B cell (primary cell): ENCODE measurements at regions not wholly inside any gene's neighbourhood (a gene's known extent, or its start where the extent isn't known, plus 50 kb on each side); places are given as distances from the start of the nearest gene placed in this dataset.

Source experiments
- ATAC-seq: fragments of 200-7000 bp; cut with Tn5 transposase; one replicate; pipeline ENCODE4 v1.10.0; 2021; ENCODE audit warnings: low read depth, mild to moderate bottlenecking, moderate number of reproducible peaks, moderate library complexity
- CTCF ChIA-PET: fragments of 350-600 bp; sonication (Branson Sonifier 250); formaldehyde crosslinking; loops from one replicate; lab custom pipeline; 2021; ENCODE audit warnings: antibody characterized with exemption, inconsistent platforms; lab: Charles Lee
- POLR2A ChIA-PET: fragments of 350-600 bp; sonication (Branson Sonifier 250); formaldehyde crosslinking; loops from one replicate; lab custom pipeline; 2021; ENCODE audit warnings: antibody characterized with exemption; lab: Charles Lee
- DNase-seq: peaks from one replicate; pipeline ENCODE4 v3.0.0; 2013
- H2AFZ ChIP-seq: 2 replicates; pipeline ENCODE4 v1.6.1; 2012; ENCODE audit warnings: mild to moderate bottlenecking, low read depth, low read length; ENCODE audit not compliant: insufficient read depth, poor library complexity, severe bottlenecking
- H3K27ac ChIP-seq, 2 donors: 1 replicate in 1 of 2; 2 replicates in 1 of 2; pipeline ENCODE4 v1.5.1; 2012 to 2013; ENCODE audit warnings: low read length in 2 of 2, mild to moderate bottlenecking in 2 of 2, moderate library complexity in 1 of 2
- H3K27me3 ChIP-seq, 4 experiments: fragments of 200-600 bp in 1 of 4; sonication (generic) in 1 of 4; replicated peaks in 1 of 4; 1 replicate in 2 of 4; 2 replicates in 2 of 4; pipeline versions ENCODE4 v1.6.1 to v1.7.0; 2013 to 2016; ENCODE audit warnings: low read length in 3 of 4, mild to moderate bottlenecking in 2 of 4, mixed read lengths in 1 of 4, moderate library complexity in 1 of 4; ENCODE audit not compliant: insufficient read depth in 4 of 4, control insufficient read depth in 3 of 4; ENCODE audit errors: control extremely low read depth in 1 of 4
- H3K36me3 ChIP-seq, 2 experiments: replicated peaks in 1 of 2; 1 replicate in 1 of 2; 2 replicates in 1 of 2; pipeline versions ENCODE4 v1.6.1 to v1.7.1; 2013; ENCODE audit warnings: low read length in 1 of 2; ENCODE audit not compliant: insufficient read depth in 2 of 2, control insufficient read depth in 1 of 2; ENCODE audit errors: control extremely low read depth in 1 of 2, extremely low read depth in 1 of 2
- H3K4me1 ChIP-seq, 2 donors: fragments of 200-600 bp in 1 of 2; sonication (generic) in 1 of 2; 1 replicate in 1 of 2; 2 replicates in 1 of 2; pipeline versions ENCODE4 v1.5.1 to v1.6.1; 2013 to 2017; ENCODE audit warnings: low read length in 2 of 2; ENCODE audit not compliant: control insufficient read depth in 2 of 2, insufficient read depth in 2 of 2
- H3K4me2 ChIP-seq: replicated peaks from 2 replicates; pipeline ENCODE3; 2012; ENCODE audit warnings: mild to moderate bottlenecking, low read depth, low read length; ENCODE audit not compliant: poor library complexity, severe bottlenecking
- H3K4me3 ChIP-seq, 5 experiments: fragments of 200-600 bp in 1 of 5; sonication (generic) in 1 of 5; 1 replicate in 3 of 5; 2 replicates in 2 of 5; pipeline versions ENCODE4 v1.5.1 to v1.7.0; 2011 to 2016; ENCODE audit warnings: low read length in 4 of 5, mild to moderate bottlenecking in 4 of 5, low read depth in 2 of 5, control low read depth in 1 of 5, moderate library complexity in 1 of 5; ENCODE audit not compliant: insufficient read depth in 1 of 5; ENCODE audit errors: control extremely low read depth in 1 of 5, extremely low read depth in 1 of 5
- H3K79me2 ChIP-seq: fragments of 200-600 bp; sonication (generic); one replicate; pipeline ENCODE4 v1.6.0; 2016; ENCODE audit warnings: low read length; ENCODE audit not compliant: control insufficient read depth, insufficient read depth
- H3K9ac ChIP-seq: fragments of 200-600 bp; sonication (generic); 2 replicates; pipeline ENCODE4 v1.6.1; 2017; ENCODE audit warnings: mild to moderate bottlenecking, low read length, moderate library complexity
- H3K9me3 ChIP-seq, 3 donors: one replicate each; pipeline versions ENCODE4 v1.6.1 to v1.7.1; 2013; ENCODE audit warnings: low read length in 2 of 3; ENCODE audit not compliant: control insufficient read depth in 2 of 3, insufficient read depth in 1 of 3; ENCODE audit errors: control extremely low read depth in 1 of 3
- H4K20me1 ChIP-seq: 2 replicates; pipeline ENCODE4 v1.6.0; 2012; ENCODE audit warnings: mild to moderate bottlenecking, low read length; ENCODE audit not compliant: insufficient read depth, control insufficient read depth, poor library complexity, severe bottlenecking
- H3K27ac Mint-ChIP-seq: one replicate; pipeline ENCODE4 v1.8.0; 2021; ENCODE audit warnings: mixed read lengths
- H3K27me3 Mint-ChIP-seq: one replicate; pipeline ENCODE4 v1.8.0; 2021; ENCODE audit warnings: mixed read lengths
- H3K4me1 Mint-ChIP-seq: one replicate; pipeline ENCODE4 v1.8.0; 2021; ENCODE audit warnings: mixed read lengths
- H3K4me3 Mint-ChIP-seq: one replicate; pipeline ENCODE4 v1.8.0; 2021; ENCODE audit warnings: mixed read lengths
- H3K9me3 Mint-ChIP-seq: one replicate; pipeline ENCODE4 v1.8.0; 2022; ENCODE audit warnings: mixed read lengths; ENCODE audit not compliant: insufficient read depth
- CTCF ChIP-seq: fragments of 200-600 bp; IDR thresholded peaks from one replicate; pipeline ENCODE4 v1.8.0; 2022; ENCODE audit warnings: antibody characterized with exemption, mild to moderate bottlenecking
- EZH2 ChIP-seq: IDR thresholded peaks from 2 replicates; pipeline ENCODE4 v1.6.1; 2012; ENCODE audit warnings: borderline replicate concordance, low read depth, mild to moderate bottlenecking, moderate library complexity, low read length; ENCODE audit not compliant: insufficient read depth, poor library complexity, severe bottlenecking
- WGBS: methylation state at CpG from one replicate; pipeline ENCODE4 v1.1.5; 2013; ENCODE audit warnings: missing lambda C conversion rate; ENCODE audit not compliant: insufficient coverage; 5-methylcytosine and 5-hydroxymethylcytosine counted together
- intact Hi-C: fragments of 100-400 bp; cut with micrococcal nuclease; formaldehyde crosslinking; loops from one replicate; pipeline ENCODE4 v1.10.0; 2022

GRCh38 chr12:90128526-90128925 lies 419.9 kb upstream of the ATP2B1 start:
- Histone ChIP-seq H3K4me2 (no peak overlapping the region), H3K36me3 (no peaks in the 10 kb centered on the region), H3K4me3 (no peak overlapping the region), H3K4me1 (no peaks in the 10 kb centered on the region), H2AFZ (no peak overlapping the region), H3K9ac (no peak overlapping the region), H4K20me1 (no peaks in the 10 kb centered on the region), H3K79me2 (no peaks in the 10 kb centered on the region), H3K27ac (no peak overlapping the region), H3K27me3 (no peaks in the 10 kb centered on the region), H3K9me3 (no peaks in the 10 kb centered on the region)
- TF ChIP-seq CTCF (no peak), EZH2 (no peak)
- no peak overlapping the region for H3K4me3 Mint-ChIP-seq
- H3K9me3 Mint-ChIP-seq: no peaks in the 10 kb centered on the region
- WGBS: 83% methylated on average over 3 of the region's 4 CpGs
- ChIA-PET POLR2A (no interaction called here), CTCF (interaction anchor here (1.2 kb wide), 1 partner anchor 585 kb away, joined by 3 read pairs; no protein-coding TSS in a partner anchor)
- intact Hi-C loops: no loop called here
- DNase-seq: no peak
- peaks cover 3% of the 10 kb centered on the region for H3K4me1 Mint-ChIP-seq
- ATAC-seq: no peak
- H3K27me3 Mint-ChIP-seq: peaks cover 4% of the 10 kb centered on the region
- no peak overlapping the region for H3K27ac Mint-ChIP-seq

- WGBS: 83% methylated on average over 1 of the region's 2 CpGs
- Mint-ChIP-seq H3K4me1 (peaks cover 3% of the 10 kb centered on the region), H3K27ac (no peak overlapping the region), H3K27me3 (peaks cover 4% of the 10 kb centered on the region), H3K4me3 (no peak overlapping the region), H3K9me3 (peaks cover 3% of the 10 kb centered on the region)
- Histone ChIP-seq H3K4me2 (no peak overlapping the region), H2AFZ (no peak overlapping the region), H3K27me3 (no peaks in the 10 kb centered on the region), H3K79me2 (no peaks in the 10 kb centered on the region), H3K9ac (no peak overlapping the region), H3K4me3 (no peak overlapping the region), H3K27ac (no peak overlapping the region), H3K36me3 (no peaks in the 10 kb centered on the region), H4K20me1 (no peaks in the 10 kb centered on the region), H3K4me1 (no peaks in the 10 kb centered on the region), H3K9me3 (peaks cover 0 to 17% (median 6%) of the 10 kb centered on the region in 3 donors)
- DNase-seq: no peak
- ATAC-seq: no peak
- CTCF ChIA-PET: no interaction called here
- TF ChIP-seq EZH2: no peak
- POLR2A ChIA-PET: no interaction called here
- intact Hi-C loops: no loop called here
Measured at GRCh38 chr12:90126125-90126524, 417.5 kb upstream of the ATP2B1 start.
